ENCODE measurements at regions not wholly inside any gene's neighbourhood (a gene's known extent, or its start where the extent isn't known, plus 50 kb on each side); places are given as distances from the start of the nearest gene placed in this dataset.
"Not testable (repeated sequence)": the region's sequence is repeated elsewhere in the genome, so short reads cannot be mapped to it uniquely, and the experiment has no call there.

GRCh38 chrX:73390628-73391567, 56.0 kb upstream of the CDX4 start:
- no peaks in the 10 kb centered on the region for H3K4me1 Mint-ChIP-seq
- no peaks in the 10 kb centered on the region for H3K27me3 ChIP-seq (ENCODE audit: insufficient read depth, low read length)
- ChIA-PET CTCF (ENCODE audit: partially characterized antibody) (no interaction called here), POLR2A (ENCODE audit: partially characterized antibody) (no interaction called here)
- no peaks in the 10 kb centered on the region for H3K4me1 ChIP-seq (ENCODE audit: insufficient read depth, low read length)
- no peaks in the 10 kb centered on the region for H3K36me3 ChIP-seq (ENCODE audit: insufficient read depth, low read length)
- no peak overlapping the region for H3K4me3 Mint-ChIP-seq
- no peak overlapping the region for H3K27ac ChIP-seq (ENCODE audit: low read depth, low read length)
- H3K27ac Mint-ChIP-seq: no peak overlapping the region
- no peak for DNase-seq
- H3K9me3 Mint-ChIP-seq: peaks cover 0 to 10% (median 2%) of the 10 kb centered on the region in 8 donors
- no peaks in the 10 kb centered on the region for H3K9me3 ChIP-seq (ENCODE audit: control insufficient read depth in 1 of 2, low read length in 2 of 2)
- H3K27me3 Mint-ChIP-seq: no peaks in the 10 kb centered on the region
- intact Hi-C loops (cut with micrococcal nuclease): no loop called here
- H3K36me3 Mint-ChIP-seq: no peaks in the 10 kb centered on the region
- no peak overlapping the region for H3K4me3 ChIP-seq (ENCODE audit: low read length in 2 of 2)

- Histone ChIP-seq H3K4me3 (ENCODE audit: low read length in 2 of 2) (no peak overlapping the region), H3K9me3 (ENCODE audit: control insufficient read depth in 1 of 2, low read length in 2 of 2) (no peaks in the 10 kb centered on the region), H3K27ac (ENCODE audit: low read depth, low read length) (no peak overlapping the region), H3K27me3 (ENCODE audit: insufficient read depth, low read length) (no peaks in the 10 kb centered on the region), H3K4me1 (ENCODE audit: insufficient read depth, low read length) (no peaks in the 10 kb centered on the region), H3K36me3 (ENCODE audit: insufficient read depth, low read length) (no peaks in the 10 kb centered on the region)
- POLR2A ChIA-PET (ENCODE audit: partially characterized antibody): no interaction called here
- peaks cover 0 to 1% of the 10 kb centered on the region in 2 donors for H3K27me3 Mint-ChIP-seq
- no peaks in the 10 kb centered on the region for H3K4me1 Mint-ChIP-seq
- H3K27ac Mint-ChIP-seq: no peak overlapping the region
- H3K4me3 Mint-ChIP-seq: no peak overlapping the region
- no peaks in the 10 kb centered on the region for H3K36me3 Mint-ChIP-seq
- intact Hi-C loops (cut with micrococcal nuclease): no loop called here
- peaks cover 2 to 15% (median 9%) of the 10 kb centered on the region in 8 donors for H3K9me3 Mint-ChIP-seq
- CTCF ChIA-PET (ENCODE audit: partially characterized antibody): no interaction called here
- no peak for DNase-seq
Measured at GRCh38 chrX:73366696-73367095, 80.2 kb upstream of the CDX4 start.

- H3K9me3 Mint-ChIP-seq; H3K36me3 ChIP-seq (ENCODE audit: insufficient read depth, low read length); H3K27me3 Mint-ChIP-seq; DNase-seq; H3K27ac Mint-ChIP-seq; H3K9me3 ChIP-seq (ENCODE audit: control insufficient read depth in 1 of 2, low read length in 2 of 2); CTCF ChIA-PET (ENCODE audit: partially characterized antibody); H3K36me3 Mint-ChIP-seq; H3K4me3 ChIP-seq (ENCODE audit: low read length in 2 of 2); H3K4me1 Mint-ChIP-seq; H3K4me3 Mint-ChIP-seq; H3K27ac ChIP-seq (ENCODE audit: low read depth, low read length); H3K4me1 ChIP-seq (ENCODE audit: insufficient read depth, low read length); POLR2A ChIA-PET (ENCODE audit: partially characterized antibody); intact Hi-C loops (cut with micrococcal nuclease); H3K27me3 ChIP-seq (ENCODE audit: insufficient read depth, low read length): not testable (repeated sequence)
Measured at GRCh38 chrX:73357294-73357693, 89.6 kb upstream of the CDX4 start.

GRCh38 chrX:73348977-73349376, 97.9 kb upstream of the CDX4 start:
- no peaks in the 10 kb centered on the region for H3K27me3 Mint-ChIP-seq
- ChIA-PET POLR2A (ENCODE audit: partially characterized antibody) (no interaction called here), CTCF (ENCODE audit: partially characterized antibody) (no interaction called here)
- Histone ChIP-seq H3K4me3 (ENCODE audit: low read length in 2 of 2) (no peak overlapping the region), H3K9me3 (ENCODE audit: control insufficient read depth in 1 of 2, low read length in 2 of 2) (no peaks in the 10 kb centered on the region), H3K4me1 (ENCODE audit: insufficient read depth, low read length) (no peaks in the 10 kb centered on the region), H3K36me3 (ENCODE audit: insufficient read depth, low read length) (no peaks in the 10 kb centered on the region), H3K27ac (ENCODE audit: low read depth, low read length) (no peak overlapping the region), H3K27me3 (ENCODE audit: insufficient read depth, low read length) (no peaks in the 10 kb centered on the region)
- no peak overlapping the region for H3K4me3 Mint-ChIP-seq
- DNase-seq: no peak
- no peaks in the 10 kb centered on the region for H3K36me3 Mint-ChIP-seq
- peaks cover 0 to 12% (median 7%) of the 10 kb centered on the region in 8 donors for H3K9me3 Mint-ChIP-seq
- H3K4me1 Mint-ChIP-seq: no peaks in the 10 kb centered on the region
- H3K27ac Mint-ChIP-seq: no peak overlapping the region
- intact Hi-C loops (cut with micrococcal nuclease): no loop called here

GRCh38 chrX:73337366-73337765, 109.5 kb upstream of the CDX4 start:
- ChIA-PET POLR2A (ENCODE audit: partially characterized antibody) (no interaction called here), CTCF (ENCODE audit: partially characterized antibody) (no interaction called here)
- peaks cover 0 to 2% of the 10 kb centered on the region in 2 donors for H3K27me3 Mint-ChIP-seq
- no peak for DNase-seq
- Histone ChIP-seq H3K9me3 (ENCODE audit: control insufficient read depth in 1 of 2, low read length in 2 of 2) (no peaks in the 10 kb centered on the region), H3K27me3 (ENCODE audit: insufficient read depth, low read length) (no peaks in the 10 kb centered on the region), H3K4me1 (ENCODE audit: insufficient read depth, low read length) (no peaks in the 10 kb centered on the region), H3K36me3 (ENCODE audit: insufficient read depth, low read length) (no peaks in the 10 kb centered on the region), H3K4me3 (ENCODE audit: low read length in 2 of 2) (no peak overlapping the region), H3K27ac (ENCODE audit: low read depth, low read length) (no peak overlapping the region)
- intact Hi-C loops (cut with micrococcal nuclease): no loop called here
- peaks cover 0 to 26% (median 13%) of the 10 kb centered on the region in 8 donors for H3K9me3 Mint-ChIP-seq
- H3K36me3 Mint-ChIP-seq: no peaks in the 10 kb centered on the region
- H3K4me3 Mint-ChIP-seq: no peak overlapping the region
- no peak overlapping the region for H3K27ac Mint-ChIP-seq
- H3K4me1 Mint-ChIP-seq: no peaks in the 10 kb centered on the region

- DNase-seq: no peak
- Mint-ChIP-seq H3K4me3 (no peak overlapping the region), H3K9me3 (peaks cover 0 to 7% (median 3%) of the 10 kb centered on the region in 8 donors), H3K4me1 (no peaks in the 10 kb centered on the region), H3K27ac (no peak overlapping the region), H3K36me3 (no peaks in the 10 kb centered on the region), H3K27me3 (no peaks in the 10 kb centered on the region)
- Histone ChIP-seq H3K4me3 (ENCODE audit: low read length in 2 of 2) (no peak overlapping the region), H3K9me3 (ENCODE audit: control insufficient read depth in 1 of 2, low read length in 2 of 2) (no peaks in the 10 kb centered on the region), H3K27me3 (ENCODE audit: insufficient read depth, low read length) (no peaks in the 10 kb centered on the region), H3K36me3 (ENCODE audit: insufficient read depth, low read length) (no peaks in the 10 kb centered on the region), H3K27ac (ENCODE audit: low read depth, low read length) (no peak overlapping the region), H3K4me1 (ENCODE audit: insufficient read depth, low read length) (no peaks in the 10 kb centered on the region)
- intact Hi-C loops (cut with micrococcal nuclease): no loop called here
- CTCF ChIA-PET (ENCODE audit: partially characterized antibody): no interaction called here
- POLR2A ChIA-PET (ENCODE audit: partially characterized antibody): no interaction called here
Measured at GRCh38 chrX:73289039-73289438, 74.4 kb upstream of the NAP1L2 start.

- Mint-ChIP-seq H3K4me3 (no peak overlapping the region), H3K27ac (no peak overlapping the region), H3K9me3 (no peaks in the 10 kb centered on the region), H3K27me3 (no peaks in the 10 kb centered on the region), H3K36me3 (no peaks in the 10 kb centered on the region), H3K4me1 (no peaks in the 10 kb centered on the region)
- no peak for DNase-seq
- POLR2A ChIA-PET (ENCODE audit: partially characterized antibody): no interaction called here
- no peaks in the 10 kb centered on the region for H3K4me1 ChIP-seq (ENCODE audit: insufficient read depth, low read length)
- no peaks in the 10 kb centered on the region for H3K36me3 ChIP-seq (ENCODE audit: insufficient read depth, low read length)
- no peaks in the 10 kb centered on the region for H3K27me3 ChIP-seq (ENCODE audit: insufficient read depth, low read length)
- intact Hi-C loops (cut with micrococcal nuclease): no loop called here
- CTCF ChIA-PET (ENCODE audit: partially characterized antibody): no interaction called here
- no peak overlapping the region for H3K4me3 ChIP-seq (ENCODE audit: low read length in 2 of 2)
- no peak overlapping the region for H3K27ac ChIP-seq (ENCODE audit: low read depth, low read length)
- no peaks in the 10 kb centered on the region for H3K9me3 ChIP-seq (ENCODE audit: control insufficient read depth in 1 of 2, low read length in 2 of 2)
Measured at GRCh38 chrX:73270753-73271152, 56.1 kb upstream of the NAP1L2 start.
